Transverse colon (tissue), 3 donors: ENCODE measurements at regions not wholly inside any gene's neighbourhood (a gene's known extent, or its start where the extent isn't known, plus 50 kb on each side); places are given as distances from the start of the nearest gene placed in this dataset.

Experiments used
- EP300 ChIP-seq: sonication (generic); formaldehyde crosslinking; IDR thresholded peaks from one replicate; pipeline ENCODE4 v1.6.1; 2017; ENCODE audit warnings: antibody characterized with exemption, low read depth
- POLR2AphosphoS5 ChIP-seq, 3 donors: sonication (generic); formaldehyde crosslinking; IDR thresholded peaks; one replicate each; pipeline ENCODE4 v1.6.1; 2016; ENCODE audit warnings: antibody characterized with exemption in 3 of 3

- TF ChIP-seq POLR2AphosphoS5 (IDR thresholded peaks at IDR 0.05) (no peak), EP300 (no peak)
Observed at GRCh38 chr3:82384181-82384580, 622.7 kb upstream of the GBE1 start.
